HL-60 (cell line): ENCODE measurements at regions not wholly inside any gene's neighbourhood (a gene's known extent, or its start where the extent isn't known, plus 50 kb on each side); places are given as distances from the start of the nearest gene placed in this dataset.

ENCODE experiments used
- CTCF ChIP-seq: IDR thresholded peaks from one replicate; pipeline ENCODE4 v1.5.1; 2011; ENCODE audit warnings: low read length, control low read depth, inconsistent platforms; ENCODE audit not compliant: insufficient read depth
- GABPA ChIP-seq: IDR thresholded peaks from 2 replicates; pipeline ENCODE4 v1.6.1; 2012; ENCODE audit warnings: low read depth
- POLR2AphosphoS5 ChIP-seq: IDR thresholded peaks from 2 replicates; pipeline ENCODE4 v1.6.1; 2012; ENCODE audit warnings: low read depth
- REST ChIP-seq: IDR thresholded peaks from 2 replicates; pipeline ENCODE4 v1.6.1; 2012; ENCODE audit warnings: low read depth; ENCODE audit not compliant: insufficient replicate concordance

- TF ChIP-seq CTCF (no peak), REST (no peak), POLR2AphosphoS5 (no peak), GABPA (no peak)
These were observed 106.8 kb downstream of the LACC1 start for GRCh38 chr13:43986421-43986981.
